ENCODE measurements at regions not wholly inside any gene's neighbourhood (a gene's known extent, or its start where the extent isn't known, plus 50 kb on each side); places are given as distances from the start of the nearest gene placed in this dataset.

DNA sequence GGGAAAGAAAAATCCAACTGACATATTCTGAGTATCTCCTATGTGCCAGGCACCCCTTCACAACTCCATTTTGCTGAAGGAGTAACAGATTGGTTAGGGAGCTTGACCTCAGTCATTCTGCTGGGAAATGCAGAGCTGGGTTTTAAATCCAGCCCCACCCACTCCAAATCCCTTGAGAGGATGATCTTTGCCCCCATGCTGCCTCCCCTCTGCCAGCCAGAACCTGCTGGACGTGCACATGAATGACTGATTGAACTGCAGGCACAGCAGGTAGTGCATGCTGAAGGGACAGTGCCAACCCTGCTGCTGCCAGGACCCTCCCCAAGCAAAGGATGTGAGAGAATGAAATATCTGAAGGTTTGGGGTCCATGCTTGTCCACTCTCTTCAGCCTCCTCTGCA, 340.9 kb downstream of the BUD13 start:
- TF ChIP-seq, protein P1, sequence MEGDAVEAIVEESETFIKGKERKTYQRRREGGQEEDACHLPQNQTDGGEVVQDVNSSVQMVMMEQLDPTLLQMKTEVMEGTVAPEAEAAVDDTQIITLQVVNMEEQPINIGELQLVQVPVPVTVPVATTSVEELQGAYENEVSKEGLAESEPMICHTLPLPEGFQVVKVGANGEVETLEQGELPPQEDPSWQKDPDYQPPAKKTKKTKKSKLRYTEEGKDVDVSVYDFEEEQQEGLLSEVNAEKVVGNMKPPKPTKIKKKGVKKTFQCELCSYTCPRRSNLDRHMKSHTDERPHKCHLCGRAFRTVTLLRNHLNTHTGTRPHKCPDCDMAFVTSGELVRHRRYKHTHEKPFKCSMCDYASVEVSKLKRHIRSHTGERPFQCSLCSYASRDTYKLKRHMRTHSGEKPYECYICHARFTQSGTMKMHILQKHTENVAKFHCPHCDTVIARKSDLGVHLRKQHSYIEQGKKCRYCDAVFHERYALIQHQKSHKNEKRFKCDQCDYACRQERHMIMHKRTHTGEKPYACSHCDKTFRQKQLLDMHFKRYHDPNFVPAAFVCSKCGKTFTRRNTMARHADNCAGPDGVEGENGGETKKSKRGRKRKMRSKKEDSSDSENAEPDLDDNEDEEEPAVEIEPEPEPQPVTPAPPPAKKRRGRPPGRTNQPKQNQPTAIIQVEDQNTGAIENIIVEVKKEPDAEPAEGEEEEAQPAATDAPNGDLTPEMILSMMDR (IDR thresholded peaks at IDR 0.05), result no peak
- TF ChIP-seq POLR2A (IDR thresholded peaks at IDR 0.05) (no peak), POLR2AphosphoS5 (IDR thresholded peaks at IDR 0.05) (no peak), EP300 (IDR thresholded peaks at IDR 0.05) (no peak)

All from suprapubic skin (tissue), 4 donors.